H1 (cell line): ENCODE measurements at regions not wholly inside any gene's neighbourhood (a gene's known extent, or its start where the extent isn't known, plus 50 kb on each side); places are given as distances from the start of the nearest gene placed in this dataset.

Experiments
- CTCF ChIA-PET: fragments of 300-600 bp; sonication (Branson Sonifier 250); formaldehyde crosslinking; loops from one replicate; lab custom pipeline; 2021; ENCODE audit not compliant: partially characterized antibody; lab: Charles Lee
- POLR2A ChIA-PET: fragments of 300-600 bp; sonication (Branson Sonifier 250); formaldehyde crosslinking; loops from one replicate; lab custom pipeline; 2021; ENCODE audit warnings: inconsistent platforms; ENCODE audit not compliant: partially characterized antibody; lab: Charles Lee
- DNase-seq, 2 experiments: peaks; one replicate each; pipeline versions ENCODE4 v3.0.0 to v3.0.0-alpha.2; 2010 to 2022; ENCODE audit warnings: low spot score in 2 of 2, low read depth in 1 of 2, mixed read lengths in 1 of 2
- FAIRE-seq: peaks from 2 replicates; lab custom pipeline; 2011; peaks lifted over from hg19 to GRCh38; lab: Jason Lieb, UNC
- H2AFZ ChIP-seq: 2 replicates; pipeline ENCODE4 v1.8.1; 2012; ENCODE audit warnings: low read length, inconsistent platforms
- H2AK5ac ChIP-seq: 2 replicates; pipeline ENCODE4 v1.6.1; 2013; ENCODE audit warnings: low read depth, low read length
- H2BK120ac ChIP-seq: replicated peaks from 2 replicates; pipeline ENCODE3; 2013; ENCODE audit warnings: low read depth, low read length, inconsistent platforms
- H2BK12ac ChIP-seq: 2 replicates; pipeline ENCODE4 v1.6.1; 2013; ENCODE audit warnings: low read depth, low read length
- H2BK15ac ChIP-seq: 2 replicates; pipeline ENCODE4 v1.6.1; 2013; ENCODE audit warnings: low read length
- H2BK20ac ChIP-seq: 2 replicates; pipeline ENCODE4 v1.6.1; 2013; ENCODE audit warnings: low read length
- H2BK5ac ChIP-seq: 2 replicates; pipeline ENCODE4 v1.6.1; 2013; ENCODE audit warnings: low read depth, low read length
- H3K14ac ChIP-seq: 2 replicates; pipeline ENCODE4 v1.6.1; 2013; ENCODE audit warnings: inconsistent platforms; ENCODE audit not compliant: insufficient read length
- H3K18ac ChIP-seq: 2 replicates; pipeline ENCODE4 v1.6.1; 2013; ENCODE audit warnings: low read length; ENCODE audit errors: extremely low read depth
- H3K23ac ChIP-seq: 2 replicates; pipeline ENCODE4 v1.6.1; 2013; ENCODE audit warnings: inconsistent platforms; ENCODE audit not compliant: insufficient read length
- H3K23me2 ChIP-seq: 2 replicates; pipeline ENCODE4 v1.6.1; 2013; ENCODE audit warnings: low read depth, low read length
- H3K27ac ChIP-seq: 2 replicates; pipeline ENCODE4 v1.6.1; 2011; ENCODE audit warnings: low read depth, low read length, inconsistent platforms
- H3K27me3 ChIP-seq, 4 experiments: replicated peaks in 1 of 4; 1 replicate in 1 of 4; 2 replicates in 3 of 4; pipeline versions ENCODE4 v1.6.1 to v1.8.1; 2011 to 2013; ENCODE audit warnings: low read length in 3 of 4, mild to moderate bottlenecking in 3 of 4, inconsistent platforms in 2 of 4, mixed read lengths in 2 of 4, moderate library complexity in 1 of 4; ENCODE audit not compliant: control insufficient read depth in 3 of 4, insufficient read depth in 3 of 4; ENCODE audit errors: extremely low read depth in 1 of 4
- H3K36me3 ChIP-seq, 4 experiments: 2 replicates each; pipeline versions ENCODE4 v1.6.1 to v1.8.1; 2011 to 2013; ENCODE audit warnings: mild to moderate bottlenecking in 4 of 4, low read length in 3 of 4, moderate library complexity in 2 of 4, control low read depth in 1 of 4, inconsistent platforms in 1 of 4; ENCODE audit not compliant: insufficient read depth in 4 of 4, control insufficient read depth in 2 of 4
- H3K4ac ChIP-seq: replicated peaks from 2 replicates; pipeline ENCODE3; 2013; ENCODE audit warnings: low read length, low read depth, mixed read lengths, inconsistent platforms; ENCODE audit not compliant: insufficient read length
- H3K4me1 ChIP-seq, 4 experiments: replicated peaks in 1 of 4; 1 replicate in 1 of 4; 2 replicates in 3 of 4; pipeline versions ENCODE4 v1.6.1 to v1.8.1; 2011 to 2013; ENCODE audit warnings: low read length in 3 of 4, inconsistent platforms in 2 of 4, mixed read lengths in 1 of 4; ENCODE audit not compliant: insufficient read depth in 4 of 4, control insufficient read depth in 3 of 4
- H3K4me2 ChIP-seq, 2 experiments: 2 replicates each; pipeline versions ENCODE4 v1.6.1 to v1.8.1; 2011 to 2013; ENCODE audit warnings: low read depth in 2 of 2, low read length in 2 of 2, control low read depth in 1 of 2, inconsistent platforms in 1 of 2, mild to moderate bottlenecking in 1 of 2; ENCODE audit not compliant: insufficient read depth in 1 of 2
- H3K4me3 ChIP-seq, 4 experiments: fragments of 200-600, 300-600 bp in 1 of 4; sonication (generic), shearing (Covaris generic), sonication (Bioruptor Twin) in 1 of 4; 2 replicates each; pipeline versions ENCODE4 v1.5.1 to v1.8.1; 2011 to 2016; ENCODE audit warnings: low read length in 4 of 4, low read depth in 3 of 4, control low read depth in 2 of 4, inconsistent platforms in 2 of 4, mild to moderate bottlenecking in 2 of 4, mixed read lengths in 1 of 4, moderate library complexity in 1 of 4; ENCODE audit not compliant: insufficient read depth in 2 of 4; ENCODE audit errors: extremely low read depth in 1 of 4
- H3K56ac ChIP-seq: replicated peaks from 2 replicates; pipeline ENCODE3; 2013; ENCODE audit warnings: low read depth, mild to moderate bottlenecking, mixed read lengths, low read length, inconsistent platforms; ENCODE audit not compliant: insufficient read length
- H3K79me1 ChIP-seq: 2 replicates; pipeline ENCODE4 v1.6.1; 2013; ENCODE audit warnings: low read depth, low read length, control low read depth
- H3K79me2 ChIP-seq, 2 experiments: 2 replicates each; pipeline versions ENCODE4 v1.6.1 to v1.8.1; 2012 to 2013; ENCODE audit warnings: low read length in 2 of 2, mild to moderate bottlenecking in 2 of 2, inconsistent platforms in 1 of 2; ENCODE audit not compliant: insufficient read depth in 2 of 2, control insufficient read depth in 1 of 2
- H3K9ac ChIP-seq, 4 experiments: replicated peaks in 1 of 4; 1 replicate in 1 of 4; 2 replicates in 3 of 4; pipeline versions ENCODE4 v1.6.1 to v1.8.1; 2011 to 2013; ENCODE audit warnings: low read depth in 3 of 4, low read length in 3 of 4, control low read depth in 2 of 4, mild to moderate bottlenecking in 2 of 4, moderate library complexity in 2 of 4, inconsistent platforms in 1 of 4; ENCODE audit errors: extremely low read depth in 1 of 4
- H3K9me3 ChIP-seq, 2 experiments: 2 replicates each; pipeline versions ENCODE4 v1.6.1 to v1.8.1; 2012 to 2013; ENCODE audit warnings: mild to moderate bottlenecking in 2 of 2, moderate library complexity in 2 of 2, control low read depth in 1 of 2, inconsistent platforms in 1 of 2, low read depth in 1 of 2, low read length in 1 of 2, mixed read lengths in 1 of 2; ENCODE audit not compliant: insufficient read depth in 2 of 2
- H4K20me1 ChIP-seq, 2 experiments: replicated peaks in 1 of 2; 2 replicates each; pipeline versions ENCODE3 to v1.8.1; 2011 to 2013; ENCODE audit warnings: inconsistent platforms in 2 of 2, low read length in 2 of 2, mild to moderate bottlenecking in 1 of 2; ENCODE audit not compliant: insufficient read depth in 2 of 2, control insufficient read depth in 1 of 2
- H4K5ac ChIP-seq: 2 replicates; pipeline ENCODE4 v1.6.1; 2013; ENCODE audit warnings: low read length, low read depth, mixed read lengths, inconsistent platforms; ENCODE audit not compliant: insufficient read length
- H4K8ac ChIP-seq: 2 replicates; pipeline ENCODE4 v1.8.0; 2013; ENCODE audit warnings: mild to moderate bottlenecking, moderate library complexity, low read length, inconsistent platforms; ENCODE audit not compliant: insufficient read depth; ENCODE audit errors: extremely low read depth
- H4K91ac ChIP-seq: replicated peaks from 2 replicates; pipeline ENCODE3; 2013; ENCODE audit warnings: low read length, mixed read lengths, inconsistent platforms; ENCODE audit not compliant: insufficient read length
- GABPA ChIP-seq: IDR thresholded peaks from 2 replicates; pipeline ENCODE4 v1.6.1; 2011; ENCODE audit warnings: mild to moderate bottlenecking, low read length, moderate library complexity, borderline replicate concordance; ENCODE audit not compliant: insufficient read depth
- POU5F1 ChIP-seq: IDR thresholded peaks from 2 replicates; pipeline ENCODE4 v1.6.1; 2011; ENCODE audit warnings: low read depth, mild to moderate bottlenecking, low read length, moderate library complexity
- SP1 ChIP-seq: IDR thresholded peaks from 2 replicates; pipeline ENCODE4 v1.6.1; 2011; ENCODE audit warnings: low read depth, low read length
- WGBS, 2 experiments: shearing (Covaris generic) in 1 of 2; methylation state at CpG; one replicate each; pipeline versions ENCODE4 v1.1.6 to v1.1.7; 2013 to 2015; ENCODE audit warnings: low lambda C conversion rate in 2 of 2, mixed read lengths in 2 of 2, inconsistent platforms in 1 of 2, low coverage in 1 of 2, missing lambda C conversion rate in 1 of 2; ENCODE audit not compliant: insufficient replicate concordance in 2 of 2, insufficient coverage in 1 of 2, insufficient read length in 1 of 2; ENCODE audit errors: extremely low coverage in 1 of 2, missing lambda C conversion rate in 1 of 2; 5-methylcytosine and 5-hydroxymethylcytosine counted together
- TF ChIP-seq, protein P1 (sequence below): IDR thresholded peaks from 2 replicates; pipeline ENCODE4 v1.6.1; 2011; ENCODE audit warnings: low read depth, mild to moderate bottlenecking, low read length; ENCODE audit not compliant: insufficient read depth

DNA sequence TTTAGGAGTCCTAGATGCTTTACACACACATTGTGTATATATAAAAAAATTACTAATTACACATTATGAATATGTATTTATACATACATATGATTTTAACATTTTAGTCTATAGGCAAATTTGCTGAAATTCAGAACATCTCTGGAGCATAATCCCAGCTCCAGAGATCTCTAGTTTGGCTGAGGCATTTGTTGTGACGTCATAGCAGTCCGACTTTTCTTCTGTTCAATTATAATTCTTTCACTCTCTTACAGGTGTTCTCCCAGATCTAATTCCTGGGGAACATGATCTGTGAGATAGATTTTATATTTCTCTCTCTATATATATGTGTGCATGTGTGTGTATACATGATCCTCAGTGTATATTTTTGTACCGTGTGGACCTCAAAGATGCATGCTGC, 1876.2 kb downstream of the EFNA5 start:
- Histone ChIP-seq H3K14ac (no peak overlapping the region), H3K18ac (no peak overlapping the region), H4K5ac (no peak overlapping the region), H3K79me2 (no peaks in the 10 kb centered on the region), H3K56ac (no peak overlapping the region), H3K9ac (no peak overlapping the region), H3K27ac (no peak overlapping the region), H4K91ac (no peak overlapping the region), H2BK20ac (no peak overlapping the region), H3K9me3 (no peaks in the 10 kb centered on the region), H3K23ac (no peak overlapping the region), H4K20me1 (no peaks in the 10 kb centered on the region), H3K27me3 (no peaks in the 10 kb centered on the region), H2BK5ac (no peak overlapping the region), H3K23me2 (no peaks in the 10 kb centered on the region), H2BK12ac (no peak overlapping the region), H2BK120ac (no peak overlapping the region), H3K4me1 (no peaks in the 10 kb centered on the region), H3K36me3 (no peaks in the 10 kb centered on the region), H3K4me2 (no peak overlapping the region), H3K4me3 (no peak overlapping the region), H3K4ac (no peak overlapping the region), H2AFZ (no peak overlapping the region), H2BK15ac (no peak overlapping the region), H4K8ac (no peak overlapping the region), H3K79me1 (no peaks in the 10 kb centered on the region), H2AK5ac (no peak overlapping the region)
- DNase-seq (no peak), FAIRE-seq (no peak)
- ChIA-PET CTCF (no interaction called here), POLR2A (no interaction called here)
- WGBS, 2 experiments, result 97% methylated on average over 3 of the region's 3 CpGs; no CpG with 5 or more reads in 1 of the 2 experiments
- TF ChIP-seq, protein P1, sequence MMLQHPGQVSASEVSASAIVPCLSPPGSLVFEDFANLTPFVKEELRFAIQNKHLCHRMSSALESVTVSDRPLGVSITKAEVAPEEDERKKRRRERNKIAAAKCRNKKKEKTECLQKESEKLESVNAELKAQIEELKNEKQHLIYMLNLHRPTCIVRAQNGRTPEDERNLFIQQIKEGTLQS, result no peak
- TF ChIP-seq GABPA, result no peak
- TF ChIP-seq POU5F1, result no peak
- no peak for TF ChIP-seq SP1
